H1 (cell line): ENCODE measurements at regions not wholly inside any gene's neighbourhood (a gene's known extent, or its start where the extent isn't known, plus 50 kb on each side); places are given as distances from the start of the nearest gene placed in this dataset.

ENCODE experiments used
- CBX8 ChIP-seq: fragments of 300-800, 300-1000 bp; sonication (generic); IDR thresholded peaks from 2 replicates; pipeline ENCODE4 v1.7.1; 2016; ENCODE audit warnings: low read depth, low read length, borderline replicate concordance
- EGR1 ChIP-seq: IDR thresholded peaks from 2 replicates; pipeline ENCODE4 v1.6.1; 2011; ENCODE audit warnings: low read depth, low read length, borderline replicate concordance
- EZH2 ChIP-seq: fragments of 200-600 bp; sonication (generic); IDR thresholded peaks from 2 replicates; pipeline ENCODE4 v1.7.1; 2012; ENCODE audit warnings: low read depth, mild to moderate bottlenecking, moderate library complexity, low read length, inconsistent platforms; ENCODE audit not compliant: severe bottlenecking
- FOSL1 ChIP-seq: IDR thresholded peaks from 2 replicates; pipeline ENCODE4 v1.6.1; 2011; ENCODE audit warnings: mild to moderate bottlenecking, low read depth, low read length, moderate library complexity; ENCODE audit not compliant: insufficient read depth
- PHF8 ChIP-seq: fragments of 200-600 bp; sonication (generic); conservative IDR thresholded peaks from 2 replicates; pipeline ENCODE4 v1.7.1; 2012; ENCODE audit warnings: low read depth, mild to moderate bottlenecking, inconsistent platforms, low read length, moderate library complexity
- RNF2 ChIP-seq: fragments of 200-900, 300-1000 bp; sonication (generic); IDR thresholded peaks from 2 replicates; pipeline ENCODE4 v1.7.1; 2016; ENCODE audit warnings: borderline replicate concordance, low read depth, mild to moderate bottlenecking, antibody characterized with exemption, low read length; ENCODE audit not compliant: poor library complexity, severe bottlenecking; ENCODE audit errors: missing control alignments

GRCh38 chr5:159736844-159737243 lies 179.4 kb upstream of the ADRA1B start (continued):
- TF ChIP-seq PHF8 (no peak), FOSL1 (no peak), RNF2 (no peak), EGR1 (no peak), EZH2 (no peak), CBX8 (no peak)
